ENCODE measurements at regions not wholly inside any gene's neighbourhood (a gene's known extent, or its start where the extent isn't known, plus 50 kb on each side); places are given as distances from the start of the nearest gene placed in this dataset.

- DNase-seq = no peak
These were observed 665.5 kb upstream of the SOX11 start for GRCh38 chr2:5026571-5027234.

GRCh38 chr2:5035057-5035488 lies 657.1 kb upstream of the SOX11 start:
- DNase-seq = no peak

- DNase-seq = no peak
These were observed 655.9 kb upstream of the SOX11 start for GRCh38 chr2:5036256-5036655.

- no peak for DNase-seq
These were observed 652.8 kb upstream of the SOX11 start for GRCh38 chr2:5039241-5039975.

GRCh38 chr2:5040571-5040970 lies 651.6 kb upstream of the SOX11 start:
- no peak for DNase-seq

- DNase-seq = no peak
These were observed 650.7 kb upstream of the SOX11 start for GRCh38 chr2:5041501-5041900.

- DNase-seq = no peak
These were observed 649.3 kb upstream of the SOX11 start for GRCh38 chr2:5042666-5043440.

- DNase-seq = no peak
These were observed 640.9 kb upstream of the SOX11 start for GRCh38 chr2:5051300-5051699.

- no peak for DNase-seq
These were observed 639.3 kb upstream of the SOX11 start for GRCh38 chr2:5052905-5053304.

GRCh38 chr2:5057891-5058351 lies 634.3 kb upstream of the SOX11 start:
- no peak for DNase-seq

- DNase-seq = no peak
These were observed 631.2 kb upstream of the SOX11 start for GRCh38 chr2:5060956-5061355.

- no peak for DNase-seq
These were observed 627.5 kb upstream of the SOX11 start for GRCh38 chr2:5064687-5065086.

GRCh38 chr2:5067816-5068215 lies 624.4 kb upstream of the SOX11 start:
- DNase-seq = no peak

GRCh38 chr2:5070257-5070656 lies 621.9 kb upstream of the SOX11 start:
- no peak for DNase-seq

GRCh38 chr2:5074733-5075132 lies 617.5 kb upstream of the SOX11 start:
- DNase-seq = no peak

GRCh38 chr2:5076599-5076998 lies 615.6 kb upstream of the SOX11 start:
- no peak for DNase-seq

- DNase-seq = no peak
These were observed 614.6 kb upstream of the SOX11 start for GRCh38 chr2:5077479-5078089.

GRCh38 chr2:5083402-5083801 lies 608.8 kb upstream of the SOX11 start:
- no peak for DNase-seq

- no peak for DNase-seq
These were observed 602.8 kb upstream of the SOX11 start for GRCh38 chr2:5089409-5089808.

- DNase-seq = no peak
These were observed 599.1 kb upstream of the SOX11 start for GRCh38 chr2:5093056-5093455.

GRCh38 chr2:5093518-5093917 lies 598.7 kb upstream of the SOX11 start:
- no peak for DNase-seq

- no peak for DNase-seq
These were observed 598.0 kb upstream of the SOX11 start for GRCh38 chr2:5094192-5094591.

GRCh38 chr2:5098286-5098685 lies 593.9 kb upstream of the SOX11 start:
- DNase-seq = no peak
